Thyroid gland (tissue), 4 donors: ENCODE measurements at regions not wholly inside any gene's neighbourhood (a gene's known extent, or its start where the extent isn't known, plus 50 kb on each side); places are given as distances from the start of the nearest gene placed in this dataset.

ENCODE experiments used
- CTCF ChIP-seq, 6 experiments: fragments of 200-600 bp in 3 of 6; fragments of 450-650 bp in 3 of 6; sonication (generic) in 3 of 6; IDR thresholded peaks; one replicate each; pipeline ENCODE4 v1.5.1; 2016 to 2019; ENCODE audit warnings: antibody characterized with exemption in 6 of 6, mild to moderate bottlenecking in 2 of 6, inconsistent platforms in 1 of 6, moderate library complexity in 1 of 6
- POLR2A ChIP-seq, 2 donors: fragments of 450-650 bp; IDR thresholded peaks; one replicate each; pipeline ENCODE4 v1.6.1; 2017; ENCODE audit warnings: antibody characterized with exemption in 2 of 2, mild to moderate bottlenecking in 2 of 2, moderate library complexity in 1 of 2

GRCh38 chr14:65242732-65243134 lies 140.4 kb upstream of the MAX start:
- no peak for TF ChIP-seq CTCF (IDR thresholded peaks at IDR 0.05)
- TF ChIP-seq POLR2A (IDR thresholded peaks at IDR 0.05), result no peak
